ENCODE measurements at regions not wholly inside any gene's neighbourhood (a gene's known extent, or its start where the extent isn't known, plus 50 kb on each side); places are given as distances from the start of the nearest gene placed in this dataset.

DNA sequence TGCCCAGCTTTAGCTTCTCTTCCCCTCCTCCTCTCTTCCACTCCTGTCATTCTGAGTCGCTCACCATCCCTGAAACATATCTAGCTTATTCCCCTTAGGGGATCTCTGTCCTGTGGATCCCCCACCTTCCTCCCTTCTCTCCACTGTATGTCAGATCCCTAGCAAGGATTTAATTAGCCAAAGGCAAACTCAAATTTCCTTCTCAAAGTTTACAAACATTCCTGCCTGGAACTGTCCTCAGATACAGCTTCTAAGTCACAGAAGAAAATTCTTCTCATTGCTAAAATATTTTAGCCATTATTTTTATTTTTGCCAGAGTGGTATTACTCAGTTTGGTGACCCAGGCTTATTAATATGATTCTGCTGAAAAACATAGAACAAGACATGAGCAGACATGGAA is 315.3 kb downstream of the CYP26B1 start:
- TF ChIP-seq POLR2A (IDR thresholded peaks at IDR 0.05; ENCODE audit: low read length) = no peak
- TF ChIP-seq GATA1 (IDR thresholded peaks at IDR 0.05; ENCODE audit: low read depth, low read length) = no peak
